ENCODE measurements at regions not wholly inside any gene's neighbourhood (a gene's known extent, or its start where the extent isn't known, plus 50 kb on each side); places are given as distances from the start of the nearest gene placed in this dataset.

GRCh38 chr15:39181056-39181747, 399.7 kb upstream of the THBS1 start:
- no peak for DNase-seq (ENCODE audit: low read depth in 1 of 2, low spot score in 1 of 2)
- no peak for TF ChIP-seq JUND (IDR thresholded peaks at IDR 0.05; ENCODE audit: low read depth)
- in situ Hi-C loops (cut with HindIII; ENCODE audit: low pct_unique_long_range_greater_than_20kb, low sequenced_read_pairs): no loop called here

DNA sequence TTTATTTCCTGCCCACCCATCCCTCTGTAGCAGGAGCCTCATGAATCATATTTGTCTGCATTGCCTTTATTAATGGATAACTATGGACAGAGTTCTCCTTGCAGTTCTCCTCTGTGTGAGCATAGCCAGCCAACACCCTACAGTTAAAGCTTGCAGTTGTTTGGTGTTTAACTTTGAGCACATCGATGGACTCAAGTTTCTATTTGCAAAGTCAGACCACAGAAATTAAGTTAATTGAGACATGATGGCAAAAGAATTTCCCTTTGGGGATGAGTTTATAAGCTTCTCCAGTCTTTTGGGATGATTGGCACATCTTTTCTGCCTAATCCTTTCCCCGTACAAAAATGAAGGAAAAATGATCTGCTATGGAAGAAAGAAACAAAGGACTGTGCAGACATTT, 398.9 kb upstream of the THBS1 start:
- DNase-seq (ENCODE audit: low read depth in 1 of 2, low spot score in 1 of 2): peak in 1 of 2 experiments; percentile 53
- in situ Hi-C loops (cut with HindIII; ENCODE audit: low pct_unique_long_range_greater_than_20kb, low sequenced_read_pairs): no loop called here
- no peak for TF ChIP-seq JUND (IDR thresholded peaks at IDR 0.05; ENCODE audit: low read depth)

- TF ChIP-seq JUND (IDR thresholded peaks at IDR 0.05; ENCODE audit: low read depth): no peak
- DNase-seq (ENCODE audit: low read depth in 1 of 2, low spot score in 1 of 2): no peak
- in situ Hi-C loops (cut with HindIII; ENCODE audit: low pct_unique_long_range_greater_than_20kb, low sequenced_read_pairs): no loop called here
These were observed 397.6 kb upstream of the THBS1 start for GRCh38 chr15:39183164-39183881.

DNA sequence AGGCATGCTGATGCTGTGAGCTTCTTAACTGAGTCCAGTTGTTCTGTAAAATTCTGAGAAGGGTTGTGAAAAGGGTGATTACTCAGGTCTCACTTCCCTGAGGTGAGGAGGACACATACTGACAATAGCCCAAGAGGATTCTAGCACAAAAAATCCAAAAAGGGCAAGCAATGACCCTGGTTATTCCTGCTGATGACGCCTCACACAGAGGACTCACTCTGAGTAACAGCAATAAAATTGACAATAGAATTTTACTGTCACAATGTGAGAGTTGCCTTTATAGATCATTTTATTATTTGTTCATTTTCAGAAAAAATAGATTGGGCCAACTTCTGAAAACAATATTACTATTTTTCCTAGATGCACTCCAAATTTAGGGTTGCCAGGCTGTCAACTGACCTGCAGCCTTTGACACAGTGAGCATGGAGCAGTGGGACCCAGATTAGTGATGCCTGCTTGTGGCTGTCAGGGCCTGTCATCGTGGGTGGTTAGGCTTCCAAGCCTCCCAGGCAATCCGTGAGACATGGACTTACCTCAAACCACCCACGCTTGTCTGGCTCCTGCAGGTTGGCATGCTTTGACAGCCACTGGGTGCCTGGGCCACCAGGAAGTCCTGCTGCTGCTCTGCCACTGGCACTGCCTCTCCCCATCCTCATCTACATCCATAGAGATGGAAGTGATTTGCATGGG, 396.0 kb upstream of the THBS1 start:
- DNase-seq (ENCODE audit: low read depth in 1 of 2, low spot score in 1 of 2): no peak
- TF ChIP-seq JUND (IDR thresholded peaks at IDR 0.05; ENCODE audit: low read depth): no peak
- in situ Hi-C loops (cut with HindIII; ENCODE audit: low pct_unique_long_range_greater_than_20kb, low sequenced_read_pairs): no loop called here

- DNase-seq (ENCODE audit: low read depth in 1 of 2, low spot score in 1 of 2): no peak
- no peak for TF ChIP-seq JUND (IDR thresholded peaks at IDR 0.05; ENCODE audit: low read depth)
- in situ Hi-C loops (cut with HindIII; ENCODE audit: low pct_unique_long_range_greater_than_20kb, low sequenced_read_pairs): no loop called here
These were observed 392.6 kb upstream of the THBS1 start for GRCh38 chr15:39188314-39188713.

- in situ Hi-C loops (cut with HindIII; ENCODE audit: low pct_unique_long_range_greater_than_20kb, low sequenced_read_pairs): no loop called here
- no peak for TF ChIP-seq JUND (IDR thresholded peaks at IDR 0.05; ENCODE audit: low read depth)
- peak; percentile 13 to 89 for DNase-seq (ENCODE audit: low read depth in 1 of 2, low spot score in 1 of 2)
These were observed 391.9 kb upstream of the THBS1 start for GRCh38 chr15:39188930-39189329.

- TF ChIP-seq JUND (IDR thresholded peaks at IDR 0.05; ENCODE audit: low read depth): no peak
- DNase-seq (ENCODE audit: low read depth in 1 of 2, low spot score in 1 of 2): peak in 1 of 2 experiments; percentile 19
- in situ Hi-C loops (cut with HindIII; ENCODE audit: low pct_unique_long_range_greater_than_20kb, low sequenced_read_pairs): no loop called here
These were observed 389.0 kb upstream of the THBS1 start for GRCh38 chr15:39191871-39192291.

GRCh38 chr15:39192351-39192750, 388.5 kb upstream of the THBS1 start:
- in situ Hi-C loops (cut with HindIII; ENCODE audit: low pct_unique_long_range_greater_than_20kb, low sequenced_read_pairs): no loop called here
- TF ChIP-seq JUND (IDR thresholded peaks at IDR 0.05; ENCODE audit: low read depth): no peak
- DNase-seq (ENCODE audit: low read depth in 1 of 2, low spot score in 1 of 2): no peak

DNA sequence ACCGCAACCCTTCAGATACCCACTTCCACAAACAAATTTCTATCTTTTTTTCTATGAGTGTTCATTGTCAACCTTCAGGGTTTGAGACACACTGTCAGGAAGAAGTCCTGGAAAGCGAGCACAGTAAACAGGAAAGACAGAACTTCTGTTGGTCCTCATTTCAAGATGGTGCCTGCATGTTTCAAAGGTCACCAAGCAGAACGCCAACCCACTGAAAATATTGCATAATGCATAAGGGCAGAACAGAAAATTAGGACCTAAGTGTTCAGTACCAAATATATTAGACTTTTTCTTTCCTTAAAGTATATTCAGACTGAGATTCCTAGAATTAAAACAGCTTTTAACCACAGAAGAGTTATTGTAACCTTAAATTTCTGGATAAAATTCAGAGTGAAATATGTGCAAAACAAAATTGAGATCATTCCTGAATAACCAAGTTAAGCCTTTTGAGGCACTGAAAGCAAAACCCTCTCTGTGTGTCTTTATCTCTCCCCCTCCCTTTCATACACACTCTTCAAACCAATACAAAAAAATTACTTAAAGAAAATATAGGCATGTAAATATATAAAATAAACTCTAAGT, 387.8 kb upstream of the THBS1 start:
- in situ Hi-C loops (cut with HindIII; ENCODE audit: low pct_unique_long_range_greater_than_20kb, low sequenced_read_pairs): no loop called here
- no peak for TF ChIP-seq JUND (IDR thresholded peaks at IDR 0.05; ENCODE audit: low read depth)
- no peak for DNase-seq (ENCODE audit: low read depth in 1 of 2, low spot score in 1 of 2)

DNA sequence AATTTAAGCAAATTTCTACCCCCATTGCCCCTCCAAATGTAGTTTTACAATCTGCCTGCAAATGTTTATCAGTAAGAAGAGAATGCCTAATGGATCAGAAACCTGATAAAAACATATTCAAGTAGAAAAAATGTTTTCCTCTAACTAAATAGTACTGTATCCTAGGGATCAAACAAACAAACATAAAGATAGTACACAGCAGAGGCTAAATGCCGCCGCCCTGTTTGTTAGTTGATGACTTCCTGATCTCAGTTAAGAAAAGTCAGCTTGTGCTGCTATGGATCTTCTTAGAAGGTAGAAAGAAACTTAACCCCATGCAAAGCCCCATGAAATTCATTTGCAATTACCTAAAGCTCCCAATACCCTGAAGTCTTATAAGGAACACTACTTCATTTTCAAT, 387.3 kb upstream of the THBS1 start:
- no peak for TF ChIP-seq JUND (IDR thresholded peaks at IDR 0.05; ENCODE audit: low read depth)
- no peak for DNase-seq (ENCODE audit: low read depth in 1 of 2, low spot score in 1 of 2)
- in situ Hi-C loops (cut with HindIII; ENCODE audit: low pct_unique_long_range_greater_than_20kb, low sequenced_read_pairs): no loop called here

DNA sequence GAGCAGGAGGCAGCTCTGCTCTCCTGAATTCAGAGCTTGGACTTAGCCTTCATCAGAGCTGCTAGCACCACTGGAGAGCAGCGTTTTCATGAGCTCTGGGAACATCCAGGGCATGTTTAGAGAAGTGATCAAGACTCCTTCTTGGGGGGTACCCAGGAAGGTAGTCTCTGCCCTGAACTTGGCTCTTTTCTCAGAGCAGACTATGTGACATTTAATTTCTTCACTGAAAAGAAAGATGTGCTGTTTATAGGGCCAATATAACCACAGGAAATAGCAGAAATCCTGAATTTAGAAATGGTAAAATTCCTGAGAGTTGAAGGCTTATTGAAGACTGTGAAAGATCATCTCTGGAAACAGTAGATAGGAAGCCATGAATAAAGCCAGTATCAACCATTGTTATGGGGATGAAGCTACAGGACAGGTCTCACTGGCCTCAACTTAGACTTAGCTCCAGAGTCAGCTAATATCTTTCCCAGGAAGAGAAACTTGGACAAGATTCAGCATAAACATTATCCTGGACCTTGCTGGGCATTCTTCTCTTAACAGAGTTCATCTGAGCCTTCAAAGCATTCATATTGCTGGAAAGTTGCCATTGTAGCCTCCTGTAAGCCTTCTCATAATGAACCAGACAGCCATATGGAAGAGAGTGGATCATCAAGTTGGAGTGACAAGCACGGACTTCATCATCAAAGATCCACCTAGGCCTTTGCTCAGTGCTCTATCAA, 386.6 kb upstream of the THBS1 start:
- DNase-seq (ENCODE audit: low read depth in 1 of 2, low spot score in 1 of 2): no peak
- in situ Hi-C loops (cut with HindIII; ENCODE audit: low pct_unique_long_range_greater_than_20kb, low sequenced_read_pairs): no loop called here
- TF ChIP-seq JUND (IDR thresholded peaks at IDR 0.05; ENCODE audit: low read depth): no peak

DNA sequence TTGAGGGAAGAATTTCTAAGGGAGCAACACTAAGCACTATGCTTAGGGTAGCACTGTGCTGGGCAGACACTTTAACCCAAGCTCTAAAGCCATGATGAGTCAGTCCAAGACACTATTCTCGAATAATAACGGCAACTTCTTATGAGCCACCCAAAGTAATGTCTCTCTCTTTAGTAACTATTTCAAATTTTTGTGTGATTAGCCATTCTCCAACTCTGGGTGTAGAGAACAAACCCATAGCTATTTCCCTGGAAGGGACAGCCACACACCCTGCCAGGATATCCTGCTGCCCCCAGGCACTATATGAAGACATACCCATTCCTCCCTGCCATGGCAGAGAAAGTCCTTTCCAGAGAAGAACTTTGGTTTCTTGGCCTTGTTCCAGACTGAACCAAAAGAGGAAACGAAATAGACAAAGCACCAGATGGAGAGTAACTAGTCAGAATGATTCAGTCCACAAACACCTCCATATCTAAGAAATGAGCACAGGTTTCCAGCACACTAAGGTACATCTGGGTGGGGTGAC, 384.9 kb upstream of the THBS1 start:
- in situ Hi-C loops (cut with HindIII; ENCODE audit: low pct_unique_long_range_greater_than_20kb, low sequenced_read_pairs): no loop called here
- no peak for TF ChIP-seq JUND (IDR thresholded peaks at IDR 0.05; ENCODE audit: low read depth)
- DNase-seq (ENCODE audit: low read depth in 1 of 2, low spot score in 1 of 2): no peak
